KMS-11 (cell line): ENCODE measurements at regions not wholly inside any gene's neighbourhood (a gene's known extent, or its start where the extent isn't known, plus 50 kb on each side); places are given as distances from the start of the nearest gene placed in this dataset.

Experiments
- H2AFZ ChIP-seq: fragments of 200-600 bp; sonication (generic); 2 replicates; pipeline ENCODE4 v1.6.1; 2016; ENCODE audit warnings: antibody characterized with exemption, mixed run types, low read depth
- H3K27ac ChIP-seq: fragments of 200-600 bp; sonication (generic); 2 replicates; pipeline ENCODE4 v1.6.1; 2016; ENCODE audit warnings: mild to moderate bottlenecking, mixed run types
- H3K27me3 ChIP-seq: fragments of 200-600 bp; sonication (generic); 2 replicates; pipeline ENCODE4 v1.6.1; 2017; ENCODE audit warnings: mild to moderate bottlenecking, low read depth, mixed run types, moderate library complexity; ENCODE audit not compliant: insufficient read depth
- H3K36me3 ChIP-seq: fragments of 200-600 bp; sonication (generic); 2 replicates; pipeline ENCODE4 v1.6.1; 2017; ENCODE audit warnings: mild to moderate bottlenecking, mixed run types; ENCODE audit not compliant: insufficient read depth
- H3K4me1 ChIP-seq: fragments of 200-600 bp; sonication (generic); 2 replicates; pipeline ENCODE4 v1.6.1; 2016; ENCODE audit warnings: mild to moderate bottlenecking, low read depth, mixed run types; ENCODE audit not compliant: poor library complexity, severe bottlenecking
- H3K4me2 ChIP-seq: fragments of 200-600 bp; sonication (generic); 2 replicates; pipeline ENCODE4 v1.7.0; 2016; ENCODE audit warnings: mild to moderate bottlenecking, mixed run types
- H3K4me3 ChIP-seq: fragments of 200-600 bp; sonication (generic); IDR thresholded peaks from 2 replicates; pipeline ENCODE4 v1.6.1; 2017; ENCODE audit warnings: low read depth, low read length, mixed read lengths; ENCODE audit not compliant: insufficient read depth
- H3K79me2 ChIP-seq: fragments of 200-600 bp; sonication (generic); 2 replicates; pipeline ENCODE4 v1.6.1; 2016; ENCODE audit warnings: low read depth, mixed run types; ENCODE audit not compliant: insufficient read depth
- H3K9ac ChIP-seq: fragments of 200-600 bp; sonication (generic); 2 replicates; pipeline ENCODE4 v1.6.1; 2016; ENCODE audit warnings: mild to moderate bottlenecking, mixed run types
- H4K20me1 ChIP-seq: fragments of 200-600 bp; sonication (generic); 2 replicates; pipeline ENCODE4 v1.6.1; 2016; ENCODE audit warnings: mild to moderate bottlenecking, mixed run types; ENCODE audit not compliant: insufficient read depth
- TF ChIP-seq, protein P1 (sequence below): fragments of 200-600 bp; sonication (generic); conservative IDR thresholded peaks from 2 replicates; pipeline ENCODE4 v1.6.1; 2017; ENCODE audit warnings: low read depth, mild to moderate bottlenecking, antibody characterized with exemption, low read length, moderate library complexity, mixed read lengths

DNA sequence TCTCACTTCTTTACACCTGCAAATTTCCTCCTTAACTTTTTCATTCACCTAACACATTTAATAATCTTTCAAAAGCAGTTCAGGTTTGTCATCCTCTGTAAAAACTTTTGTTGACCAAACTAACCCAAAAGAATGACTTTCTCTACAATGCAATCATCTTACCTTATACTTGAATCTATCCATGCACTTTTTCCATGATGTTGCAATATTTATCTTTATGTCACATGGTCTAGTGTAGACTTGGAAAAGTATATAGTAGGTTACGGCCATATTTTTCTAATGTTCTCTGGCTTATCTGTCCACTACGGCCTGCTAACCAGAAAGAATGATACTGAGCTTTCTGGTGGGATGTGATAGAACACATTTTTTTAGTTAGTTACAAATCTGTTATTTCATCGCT lies 431.0 kb upstream of the SOX9 start:
- H3K4me3 ChIP-seq, result no peak overlapping the region
- H3K4me2 ChIP-seq, result no peak overlapping the region
- no peaks in the 10 kb centered on the region for H3K36me3 ChIP-seq
- TF ChIP-seq, protein P1, sequence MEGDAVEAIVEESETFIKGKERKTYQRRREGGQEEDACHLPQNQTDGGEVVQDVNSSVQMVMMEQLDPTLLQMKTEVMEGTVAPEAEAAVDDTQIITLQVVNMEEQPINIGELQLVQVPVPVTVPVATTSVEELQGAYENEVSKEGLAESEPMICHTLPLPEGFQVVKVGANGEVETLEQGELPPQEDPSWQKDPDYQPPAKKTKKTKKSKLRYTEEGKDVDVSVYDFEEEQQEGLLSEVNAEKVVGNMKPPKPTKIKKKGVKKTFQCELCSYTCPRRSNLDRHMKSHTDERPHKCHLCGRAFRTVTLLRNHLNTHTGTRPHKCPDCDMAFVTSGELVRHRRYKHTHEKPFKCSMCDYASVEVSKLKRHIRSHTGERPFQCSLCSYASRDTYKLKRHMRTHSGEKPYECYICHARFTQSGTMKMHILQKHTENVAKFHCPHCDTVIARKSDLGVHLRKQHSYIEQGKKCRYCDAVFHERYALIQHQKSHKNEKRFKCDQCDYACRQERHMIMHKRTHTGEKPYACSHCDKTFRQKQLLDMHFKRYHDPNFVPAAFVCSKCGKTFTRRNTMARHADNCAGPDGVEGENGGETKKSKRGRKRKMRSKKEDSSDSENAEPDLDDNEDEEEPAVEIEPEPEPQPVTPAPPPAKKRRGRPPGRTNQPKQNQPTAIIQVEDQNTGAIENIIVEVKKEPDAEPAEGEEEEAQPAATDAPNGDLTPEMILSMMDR, result no peak
- H3K27ac ChIP-seq, result no peak overlapping the region
- H3K4me1 ChIP-seq, result no peaks in the 10 kb centered on the region
- no peaks in the 10 kb centered on the region for H3K79me2 ChIP-seq
- H3K27me3 ChIP-seq, result no peaks in the 10 kb centered on the region
- H4K20me1 ChIP-seq, result no peaks in the 10 kb centered on the region
- no peak overlapping the region for H3K9ac ChIP-seq
- H2AFZ ChIP-seq, result no peak overlapping the region

DNA sequence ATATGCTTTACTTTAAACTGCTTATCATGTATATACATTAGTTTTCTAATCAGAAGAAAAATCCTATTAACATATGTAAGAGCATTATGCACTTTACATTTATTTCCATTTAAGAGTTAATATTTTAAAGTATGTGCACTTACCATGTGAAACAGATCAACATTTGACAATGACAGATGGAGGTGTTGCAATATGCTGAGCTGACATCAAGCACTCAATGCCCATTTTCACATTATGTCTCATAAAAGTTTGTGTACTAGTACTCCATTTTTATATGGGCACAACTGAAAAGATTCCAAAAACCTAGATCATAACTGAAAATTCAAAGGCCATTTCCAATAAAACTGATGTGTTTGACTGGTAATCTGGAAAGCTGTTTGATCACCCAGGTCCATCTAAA lies 420.9 kb upstream of the SOX9 start:
- Histone ChIP-seq H3K4me2 (no peak overlapping the region), H3K27ac (no peak overlapping the region), H2AFZ (no peak overlapping the region), H3K9ac (no peak overlapping the region), H3K4me1 (no peaks in the 10 kb centered on the region), H3K79me2 (no peaks in the 10 kb centered on the region), H3K36me3 (no peaks in the 10 kb centered on the region), H3K4me3 (no peak overlapping the region), H3K27me3 (no peaks in the 10 kb centered on the region), H4K20me1 (no peaks in the 10 kb centered on the region)
- TF ChIP-seq, protein P1, result no peak

DNA sequence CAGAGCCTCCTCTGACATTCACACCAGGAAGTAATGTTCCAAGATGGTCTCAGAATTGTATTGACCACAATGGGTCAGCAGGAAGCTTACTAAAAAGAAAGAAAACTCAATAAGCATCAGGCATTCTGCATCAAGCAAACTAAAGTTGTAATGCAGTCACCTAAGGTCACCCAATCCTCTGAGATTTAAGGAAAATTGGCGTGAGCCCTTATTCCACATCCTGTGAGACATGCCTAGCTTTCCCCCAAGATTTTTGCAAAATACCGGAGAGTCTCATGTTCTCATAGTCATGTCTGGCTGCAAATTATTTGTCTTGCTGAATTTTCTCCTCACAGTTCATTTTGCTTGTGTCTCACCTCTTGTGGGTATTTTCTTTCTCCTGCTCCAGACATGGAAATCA lies 417.1 kb upstream of the SOX9 start:
- H4K20me1 ChIP-seq, result no peaks in the 10 kb centered on the region
- no peak overlapping the region for H3K4me3 ChIP-seq
- no peak overlapping the region for H2AFZ ChIP-seq
- no peaks in the 10 kb centered on the region for H3K36me3 ChIP-seq
- TF ChIP-seq, protein P1, result no peak
- no peaks in the 10 kb centered on the region for H3K79me2 ChIP-seq
- peaks cover 8% of the 10 kb centered on the region for H3K4me1 ChIP-seq
- no peak overlapping the region for H3K4me2 ChIP-seq
- no peaks in the 10 kb centered on the region for H3K27me3 ChIP-seq
- H3K27ac ChIP-seq, result no peak overlapping the region
- no peak overlapping the region for H3K9ac ChIP-seq

DNA sequence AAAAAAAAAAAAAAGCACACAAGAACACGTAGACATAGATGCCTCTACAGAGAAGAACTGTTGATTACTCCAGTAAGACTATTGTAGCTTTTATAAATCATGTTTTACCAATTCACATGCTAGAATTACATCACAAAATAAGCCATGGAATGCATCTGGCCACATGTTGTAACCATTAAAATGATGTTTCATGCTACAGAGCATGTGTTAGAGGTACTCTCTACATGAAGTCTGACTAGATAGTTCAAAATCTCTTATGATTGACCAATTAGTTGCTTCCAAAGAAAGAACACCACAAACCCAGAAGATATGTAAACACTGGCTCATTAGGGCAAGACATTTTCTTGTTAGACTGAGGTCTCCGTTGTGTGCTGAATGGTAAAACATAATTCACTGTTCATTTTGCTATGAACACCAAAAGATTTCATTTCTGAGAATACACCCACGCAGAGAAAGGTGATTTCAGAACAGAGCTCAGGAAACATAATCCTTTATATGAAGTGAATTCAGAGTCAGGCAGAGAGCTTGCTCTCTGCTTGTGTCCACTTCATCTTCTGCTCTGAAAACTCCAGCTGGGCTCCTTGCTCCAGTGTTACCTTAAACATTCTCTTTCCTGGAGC lies 411.4 kb upstream of the SOX9 start:
- Histone ChIP-seq H3K4me3 (no peak overlapping the region), H3K79me2 (no peaks in the 10 kb centered on the region), H4K20me1 (no peaks in the 10 kb centered on the region), H3K27me3 (no peaks in the 10 kb centered on the region), H3K4me1 (peaks cover 8% of the 10 kb centered on the region), H3K9ac (no peak overlapping the region), H3K27ac (no peak overlapping the region), H3K4me2 (no peak overlapping the region), H3K36me3 (no peaks in the 10 kb centered on the region), H2AFZ (no peak overlapping the region)
- TF ChIP-seq, protein P1, result no peak
